ENCODE measurements at regions not wholly inside any gene's neighbourhood (a gene's known extent, or its start where the extent isn't known, plus 50 kb on each side); places are given as distances from the start of the nearest gene placed in this dataset.

- TF ChIP-seq CTCF (IDR thresholded peaks at IDR 0.05) (no peak), POLR2AphosphoS5 (IDR thresholded peaks at IDR 0.05) (no peak)
Observed at GRCh38 chr7:118696879-118697278, 472.4 kb downstream of the ANKRD7 start.

Measured in breast epithelium (tissue), 3 donors.